ENCODE measurements at regions not wholly inside any gene's neighbourhood (a gene's known extent, or its start where the extent isn't known, plus 50 kb on each side); places are given as distances from the start of the nearest gene placed in this dataset.
"Not testable (repeated sequence)": the region's sequence is repeated elsewhere in the genome, so short reads cannot be mapped to it uniquely, and the experiment has no call there.

GRCh38 chr1:192880231-192880630 lies 71.4 kb downstream of the RGS2 start:
- no peak overlapping the region for H3K4me3 ChIP-seq
- no peaks in the 10 kb centered on the region for H3K36me3 ChIP-seq
- no peak for TF ChIP-seq POLR2A (IDR thresholded peaks at IDR 0.05)
- no peak for TF ChIP-seq CTCF (IDR thresholded peaks at IDR 0.05)
- no peaks in the 10 kb centered on the region for H3K9me3 ChIP-seq
- no peak for DNase-seq
- H3K27ac ChIP-seq = no peak overlapping the region
- H3K4me1 ChIP-seq = no peaks in the 10 kb centered on the region
- no peaks in the 10 kb centered on the region for H3K27me3 ChIP-seq
- intact Hi-C loops (cut with DNase I; ENCODE audit: low total_unique reads) = no loop called here

DNA sequence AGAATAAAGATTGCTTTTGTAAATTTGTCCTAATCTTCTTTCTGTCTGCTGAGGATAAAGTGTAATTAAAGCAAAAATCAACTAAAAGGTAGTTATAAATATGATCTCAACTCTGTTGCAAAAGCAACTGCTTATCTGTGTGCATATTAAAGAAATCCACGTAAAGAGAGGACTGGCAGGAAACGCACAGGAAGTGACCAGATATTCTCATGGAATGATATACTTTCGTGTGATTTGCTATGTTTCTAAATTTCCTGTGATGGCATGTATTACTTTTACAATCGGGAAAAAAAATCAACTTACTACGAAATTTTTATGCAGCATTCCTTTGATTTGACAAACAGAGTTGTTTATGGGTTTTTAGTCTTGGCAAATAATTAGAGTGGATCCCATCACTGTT lies 75.4 kb downstream of the RGS2 start:
- Histone ChIP-seq H3K4me3 (no peak overlapping the region), H3K36me3 (no peaks in the 10 kb centered on the region), H3K27ac (no peak overlapping the region), H3K27me3 (no peaks in the 10 kb centered on the region), H3K9me3 (no peaks in the 10 kb centered on the region), H3K4me1 (no peaks in the 10 kb centered on the region)
- no peak for TF ChIP-seq POLR2A (IDR thresholded peaks at IDR 0.05)
- no peak for TF ChIP-seq CTCF (IDR thresholded peaks at IDR 0.05)
- intact Hi-C loops (cut with DNase I; ENCODE audit: low total_unique reads) = no loop called here
- no peak for DNase-seq

DNA sequence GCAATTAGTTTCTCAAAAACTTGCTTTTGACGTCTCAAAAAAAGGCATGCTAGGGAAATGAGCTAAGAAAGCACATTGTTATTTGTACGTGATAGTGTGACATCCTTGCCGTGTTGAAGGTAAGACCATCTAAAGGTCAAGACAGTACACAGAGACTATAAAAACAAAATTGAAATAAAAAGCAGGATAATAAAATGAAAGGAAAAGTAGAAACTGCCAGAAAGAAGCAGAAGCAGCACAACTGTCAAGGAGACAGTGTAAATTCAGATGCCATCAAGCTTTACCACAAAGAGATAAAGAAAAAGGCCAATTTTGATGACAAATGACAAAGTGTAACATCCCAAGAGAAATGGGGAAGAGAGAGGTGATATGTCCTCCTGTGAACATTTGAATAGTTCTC lies 76.5 kb downstream of the RGS2 start:
- H3K4me1 ChIP-seq; H3K36me3 ChIP-seq; H3K27ac ChIP-seq; intact Hi-C loops (cut with DNase I; ENCODE audit: low total_unique reads); H3K9me3 ChIP-seq; H3K27me3 ChIP-seq; DNase-seq: not testable (repeated sequence)
- H3K4me3 ChIP-seq = peak overlapping the region in 1 of 2 donors; percentile 7

- Histone ChIP-seq H3K4me1 (no peaks in the 10 kb centered on the region), H3K9me3 (no peaks in the 10 kb centered on the region), H3K27me3 (no peaks in the 10 kb centered on the region), H3K4me3 (no peak overlapping the region), H3K27ac (no peak overlapping the region), H3K36me3 (no peaks in the 10 kb centered on the region)
- TF ChIP-seq POLR2A (IDR thresholded peaks at IDR 0.05) = no peak
- no peak for TF ChIP-seq CTCF (IDR thresholded peaks at IDR 0.05)
- no peak for DNase-seq
- intact Hi-C loops (cut with DNase I; ENCODE audit: low total_unique reads) = no loop called here
These were observed 78.6 kb downstream of the RGS2 start for GRCh38 chr1:192887426-192887825.

DNA sequence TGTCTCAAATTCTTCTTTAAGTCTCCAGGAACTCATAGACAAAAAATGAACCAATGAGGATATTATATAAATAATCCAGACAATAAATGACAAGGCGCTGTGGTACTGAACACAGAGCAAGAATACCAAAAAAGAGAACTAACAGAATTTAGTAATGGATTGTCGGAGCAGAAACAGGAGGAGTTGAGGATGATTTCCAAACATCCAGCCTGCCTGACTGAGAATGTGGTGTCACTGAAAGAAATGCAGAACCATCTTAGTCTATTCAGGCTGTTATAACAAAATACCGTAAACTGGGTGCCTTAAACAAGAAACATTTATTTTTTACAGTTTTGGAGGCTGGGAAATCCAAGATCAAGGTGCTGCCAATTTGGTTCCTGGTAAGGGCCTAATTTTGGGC lies 79.7 kb downstream of the RGS2 start:
- H3K4me1 ChIP-seq = no peaks in the 10 kb centered on the region
- no peaks in the 10 kb centered on the region for H3K9me3 ChIP-seq
- DNase-seq = no peak
- intact Hi-C loops (cut with DNase I; ENCODE audit: low total_unique reads) = no loop called here
- TF ChIP-seq POLR2A (IDR thresholded peaks at IDR 0.05) (no peak), CTCF (IDR thresholded peaks at IDR 0.05) (no peak)
- H3K36me3 ChIP-seq = no peaks in the 10 kb centered on the region
- H3K4me3 ChIP-seq = no peak overlapping the region
- no peaks in the 10 kb centered on the region for H3K27me3 ChIP-seq
- H3K27ac ChIP-seq = no peak overlapping the region

DNA sequence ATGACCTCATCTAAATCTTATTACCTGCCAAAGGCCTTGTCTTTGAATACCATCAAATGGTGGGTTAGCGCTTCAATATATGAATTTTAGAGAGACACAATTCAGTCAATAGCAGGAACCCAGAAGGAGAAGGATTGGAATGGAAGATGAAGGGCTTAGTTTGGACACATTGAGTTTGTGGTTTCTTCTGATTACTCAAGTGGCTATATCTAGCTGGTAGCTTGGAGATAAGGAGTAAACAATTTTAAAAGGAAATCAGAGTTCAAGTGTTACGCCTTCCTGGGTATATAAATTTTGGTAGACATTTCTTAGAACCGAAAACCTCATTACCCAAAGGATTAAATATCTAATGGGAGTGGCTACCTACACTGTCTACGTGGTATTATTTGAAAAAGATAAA lies 80.2 kb downstream of the RGS2 start:
- H3K4me3 ChIP-seq = no peak overlapping the region
- H3K36me3 ChIP-seq = no peaks in the 10 kb centered on the region
- DNase-seq = no peak
- no peaks in the 10 kb centered on the region for H3K4me1 ChIP-seq
- no peaks in the 10 kb centered on the region for H3K9me3 ChIP-seq
- no peak overlapping the region for H3K27ac ChIP-seq
- H3K27me3 ChIP-seq = no peaks in the 10 kb centered on the region
- no peak for TF ChIP-seq POLR2A (IDR thresholded peaks at IDR 0.05)
- TF ChIP-seq CTCF (IDR thresholded peaks at IDR 0.05) = no peak
- intact Hi-C loops (cut with DNase I; ENCODE audit: low total_unique reads) = no loop called here
